ENCODE measurements at regions not wholly inside any gene's neighbourhood (a gene's known extent, or its start where the extent isn't known, plus 50 kb on each side); places are given as distances from the start of the nearest gene placed in this dataset.

DNA sequence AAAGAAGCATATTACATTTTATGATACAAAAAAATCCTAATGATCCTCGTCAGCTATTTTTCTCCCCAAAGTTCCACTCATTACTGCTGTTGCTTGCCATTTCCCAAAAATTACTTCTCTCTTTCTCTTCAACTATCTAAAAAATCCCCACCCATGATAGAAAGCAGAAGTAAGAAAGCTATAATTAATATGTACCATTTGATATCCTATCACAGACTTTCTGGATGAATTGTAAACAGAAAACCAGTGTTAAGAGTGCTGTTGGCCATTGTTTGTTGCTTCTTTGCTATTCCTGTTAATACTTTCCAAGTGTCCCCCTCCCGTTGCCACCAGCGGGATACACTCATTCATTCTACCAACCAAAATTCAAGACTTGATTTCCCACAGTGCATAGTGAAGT is 136.3 kb upstream of the SMARCA2 start:
- TF ChIP-seq, protein P1, sequence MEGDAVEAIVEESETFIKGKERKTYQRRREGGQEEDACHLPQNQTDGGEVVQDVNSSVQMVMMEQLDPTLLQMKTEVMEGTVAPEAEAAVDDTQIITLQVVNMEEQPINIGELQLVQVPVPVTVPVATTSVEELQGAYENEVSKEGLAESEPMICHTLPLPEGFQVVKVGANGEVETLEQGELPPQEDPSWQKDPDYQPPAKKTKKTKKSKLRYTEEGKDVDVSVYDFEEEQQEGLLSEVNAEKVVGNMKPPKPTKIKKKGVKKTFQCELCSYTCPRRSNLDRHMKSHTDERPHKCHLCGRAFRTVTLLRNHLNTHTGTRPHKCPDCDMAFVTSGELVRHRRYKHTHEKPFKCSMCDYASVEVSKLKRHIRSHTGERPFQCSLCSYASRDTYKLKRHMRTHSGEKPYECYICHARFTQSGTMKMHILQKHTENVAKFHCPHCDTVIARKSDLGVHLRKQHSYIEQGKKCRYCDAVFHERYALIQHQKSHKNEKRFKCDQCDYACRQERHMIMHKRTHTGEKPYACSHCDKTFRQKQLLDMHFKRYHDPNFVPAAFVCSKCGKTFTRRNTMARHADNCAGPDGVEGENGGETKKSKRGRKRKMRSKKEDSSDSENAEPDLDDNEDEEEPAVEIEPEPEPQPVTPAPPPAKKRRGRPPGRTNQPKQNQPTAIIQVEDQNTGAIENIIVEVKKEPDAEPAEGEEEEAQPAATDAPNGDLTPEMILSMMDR (IDR thresholded peaks at IDR 0.05; ENCODE audit: low read depth, low read length), result no peak
- TF ChIP-seq POLR2A (IDR thresholded peaks at IDR 0.05; ENCODE audit: extremely low read depth, insufficient read length) (no peak), MYC (IDR thresholded peaks at IDR 0.05; ENCODE audit: low read depth, low read length) (no peak)
- TF ChIP-seq, protein P2, sequence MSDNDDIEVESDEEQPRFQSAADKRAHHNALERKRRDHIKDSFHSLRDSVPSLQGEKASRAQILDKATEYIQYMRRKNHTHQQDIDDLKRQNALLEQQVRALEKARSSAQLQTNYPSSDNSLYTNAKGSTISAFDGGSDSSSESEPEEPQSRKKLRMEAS (IDR thresholded peaks at IDR 0.05; ENCODE audit: low read depth, low read length), result no peak

All from NB4 (cell line).